ENCODE measurements at regions not wholly inside any gene's neighbourhood (a gene's known extent, or its start where the extent isn't known, plus 50 kb on each side); places are given as distances from the start of the nearest gene placed in this dataset.

GRCh38 chr6:86016077-86016476 is 373.4 kb upstream of the SYNCRIP start:
- no peak for TF ChIP-seq ZNF274 (IDR thresholded peaks at IDR 0.05; ENCODE audit: low read depth, low read length)
- no peak for TF ChIP-seq SUZ12 (IDR thresholded peaks at IDR 0.05; ENCODE audit: extremely low read depth, insufficient read depth, insufficient read length)
- TF ChIP-seq YY1 (IDR thresholded peaks at IDR 0.05; ENCODE audit: insufficient read depth, insufficient read length) = no peak

All from NT2/D1 (cell line).